ENCODE measurements at regions not wholly inside any gene's neighbourhood (a gene's known extent, or its start where the extent isn't known, plus 50 kb on each side); places are given as distances from the start of the nearest gene placed in this dataset.

DNA sequence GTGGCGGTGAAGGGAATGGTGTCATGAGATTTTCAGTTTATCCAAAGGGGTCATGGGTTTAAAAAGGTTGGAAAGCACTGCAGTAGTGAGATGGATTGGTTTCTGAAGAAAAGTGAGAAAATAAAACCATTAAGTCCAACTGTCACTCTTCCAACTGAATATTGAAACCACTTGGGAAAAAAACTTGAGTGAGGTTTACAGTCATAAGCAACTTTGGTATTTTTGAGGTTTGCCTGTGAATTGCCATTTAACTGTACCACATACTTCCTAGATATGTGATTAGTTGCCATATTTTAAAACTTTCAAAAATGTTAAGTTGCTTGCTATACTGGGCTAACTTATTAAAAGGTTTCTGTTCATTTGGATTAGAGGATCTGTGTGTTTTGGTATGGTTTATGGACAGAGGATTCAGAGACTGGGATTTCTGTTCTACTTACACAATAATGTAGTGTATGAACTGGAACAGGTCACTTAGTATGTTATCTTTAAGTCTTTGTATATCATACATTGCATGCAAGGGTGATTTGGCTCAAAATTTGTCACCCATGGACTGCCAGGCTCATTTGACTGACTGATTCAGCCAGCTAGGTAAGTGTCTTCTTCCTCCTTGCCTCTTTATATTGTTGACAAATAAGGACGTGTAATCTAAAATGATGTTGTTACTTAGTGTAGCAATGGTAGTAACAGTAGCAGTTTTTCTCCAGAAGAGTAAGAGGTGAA is 201.4 kb upstream of the EOMES start:
- no peak for TF ChIP-seq EP300 (IDR thresholded peaks at IDR 0.05; ENCODE audit: borderline replicate concordance)
- no peak for TF ChIP-seq YY1 (IDR thresholded peaks at IDR 0.05; ENCODE audit: low read depth)
- no peak for TF ChIP-seq CEBPB (IDR thresholded peaks at IDR 0.05)
- TF ChIP-seq, protein P1, sequence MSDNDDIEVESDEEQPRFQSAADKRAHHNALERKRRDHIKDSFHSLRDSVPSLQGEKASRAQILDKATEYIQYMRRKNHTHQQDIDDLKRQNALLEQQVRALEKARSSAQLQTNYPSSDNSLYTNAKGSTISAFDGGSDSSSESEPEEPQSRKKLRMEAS (IDR thresholded peaks at IDR 0.05) = no peak
- no peak for TF ChIP-seq TAF1 (IDR thresholded peaks at IDR 0.05; ENCODE audit: low read depth)
- TF ChIP-seq FOXM1 (IDR thresholded peaks at IDR 0.05; ENCODE audit: borderline replicate concordance, low read depth) = no peak
- TF ChIP-seq, protein P2, sequence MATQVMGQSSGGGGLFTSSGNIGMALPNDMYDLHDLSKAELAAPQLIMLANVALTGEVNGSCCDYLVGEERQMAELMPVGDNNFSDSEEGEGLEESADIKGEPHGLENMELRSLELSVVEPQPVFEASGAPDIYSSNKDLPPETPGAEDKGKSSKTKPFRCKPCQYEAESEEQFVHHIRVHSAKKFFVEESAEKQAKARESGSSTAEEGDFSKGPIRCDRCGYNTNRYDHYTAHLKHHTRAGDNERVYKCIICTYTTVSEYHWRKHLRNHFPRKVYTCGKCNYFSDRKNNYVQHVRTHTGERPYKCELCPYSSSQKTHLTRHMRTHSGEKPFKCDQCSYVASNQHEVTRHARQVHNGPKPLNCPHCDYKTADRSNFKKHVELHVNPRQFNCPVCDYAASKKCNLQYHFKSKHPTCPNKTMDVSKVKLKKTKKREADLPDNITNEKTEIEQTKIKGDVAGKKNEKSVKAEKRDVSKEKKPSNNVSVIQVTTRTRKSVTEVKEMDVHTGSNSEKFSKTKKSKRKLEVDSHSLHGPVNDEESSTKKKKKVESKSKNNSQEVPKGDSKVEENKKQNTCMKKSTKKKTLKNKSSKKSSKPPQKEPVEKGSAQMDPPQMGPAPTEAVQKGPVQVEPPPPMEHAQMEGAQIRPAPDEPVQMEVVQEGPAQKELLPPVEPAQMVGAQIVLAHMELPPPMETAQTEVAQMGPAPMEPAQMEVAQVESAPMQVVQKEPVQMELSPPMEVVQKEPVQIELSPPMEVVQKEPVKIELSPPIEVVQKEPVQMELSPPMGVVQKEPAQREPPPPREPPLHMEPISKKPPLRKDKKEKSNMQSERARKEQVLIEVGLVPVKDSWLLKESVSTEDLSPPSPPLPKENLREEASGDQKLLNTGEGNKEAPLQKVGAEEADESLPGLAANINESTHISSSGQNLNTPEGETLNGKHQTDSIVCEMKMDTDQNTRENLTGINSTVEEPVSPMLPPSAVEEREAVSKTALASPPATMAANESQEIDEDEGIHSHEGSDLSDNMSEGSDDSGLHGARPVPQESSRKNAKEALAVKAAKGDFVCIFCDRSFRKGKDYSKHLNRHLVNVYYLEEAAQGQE (IDR thresholded peaks at IDR 0.05; ENCODE audit: low read depth) = no peak
- no peak for TF ChIP-seq RAD21 (IDR thresholded peaks at IDR 0.05; ENCODE audit: low read depth)
- TF ChIP-seq, protein P3, sequence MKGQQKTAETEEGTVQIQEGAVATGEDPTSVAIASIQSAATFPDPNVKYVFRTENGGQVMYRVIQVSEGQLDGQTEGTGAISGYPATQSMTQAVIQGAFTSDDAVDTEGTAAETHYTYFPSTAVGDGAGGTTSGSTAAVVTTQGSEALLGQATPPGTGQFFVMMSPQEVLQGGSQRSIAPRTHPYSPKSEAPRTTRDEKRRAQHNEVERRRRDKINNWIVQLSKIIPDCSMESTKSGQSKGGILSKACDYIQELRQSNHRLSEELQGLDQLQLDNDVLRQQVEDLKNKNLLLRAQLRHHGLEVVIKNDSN (IDR thresholded peaks at IDR 0.05) = no peak

All from Ishikawa (cell line).